GM12878 (cell line): ENCODE measurements at regions not wholly inside any gene's neighbourhood (a gene's known extent, or its start where the extent isn't known, plus 50 kb on each side); places are given as distances from the start of the nearest gene placed in this dataset.

Experiments
- ATAC-seq: fragments of 200-7000 bp; cut with Tn5 transposase; 3 replicates; pipeline ENCODE4 v1.9.1; 2020; ENCODE audit warnings: mild to moderate bottlenecking, moderate library complexity
- BruUV-seq: library from RNA; stranded (reverse); fragments of 400-500 nt; replicated peaks from 2 replicates; lab custom pipeline; 2021; lab: Mats Ljungman, UMichigan
- CTCF ChIA-PET: fragments of 300-600 bp; sonication (Branson Sonifier 250); formaldehyde crosslinking; extraction: SDS; loops from one replicate; lab custom pipeline; 2021; ENCODE audit warnings: inconsistent platforms; lab: Yijun Ruan, JAX
- POLR2A ChIA-PET: fragments of 350-600 bp; formaldehyde crosslinking; extraction: SDS; loops from one replicate; lab custom pipeline; 2021; ENCODE audit warnings: inconsistent platforms; lab: Charles Lee
- RAD21 ChIA-PET: fragments of 300-600 bp; sonication (Branson Sonifier 250); formaldehyde crosslinking; loops from one replicate; lab custom pipeline; 2023; ENCODE audit warnings: antibody characterized with exemption; ENCODE audit not compliant: unreplicated experiment; lab: Charles Lee
- SMC1A ChIA-PET: fragments of 300-600 bp; sonication (Branson Sonifier 250); formaldehyde crosslinking; loops from one replicate; lab custom pipeline; 2023; ENCODE audit not compliant: unreplicated experiment, uncharacterized antibody; lab: Charles Lee
- DNase-seq: peaks from one replicate; pipeline ENCODE4 v3.0.0-alpha.2; 2011; ENCODE audit warnings: low read depth, low spot score
- FAIRE-seq: peaks from 3 replicates; lab custom pipeline; 2011; peaks lifted over from hg19 to GRCh38; lab: Jason Lieb, UNC
- H2AFZ ChIP-seq: 2 replicates; pipeline ENCODE4 v1.6.0; 2011; ENCODE audit warnings: low read depth, low read length, control low read depth; ENCODE audit not compliant: control insufficient read depth
- H3K27ac ChIP-seq: 2 replicates; pipeline ENCODE4 v1.5.1; 2011; ENCODE audit warnings: control low read depth; ENCODE audit not compliant: control insufficient read depth, insufficient read depth
- H3K27me3 ChIP-seq, 2 experiments: replicated peaks in 1 of 2; 2 replicates each; pipeline versions ENCODE4 v1.6.0 to v1.6.1; 2011; ENCODE audit warnings: low read length in 1 of 2; ENCODE audit not compliant: control insufficient read depth in 2 of 2, insufficient read depth in 2 of 2
- H3K36me3 ChIP-seq, 2 experiments: 2 replicates each; pipeline ENCODE4 v1.5.1; 2011; ENCODE audit warnings: low read length in 1 of 2; ENCODE audit not compliant: control insufficient read depth in 2 of 2, insufficient read depth in 2 of 2
- H3K4me1 ChIP-seq: 2 replicates; pipeline ENCODE4 v1.6.1; 2011; ENCODE audit warnings: mild to moderate bottlenecking, low read length, moderate library complexity, mixed read lengths; ENCODE audit not compliant: control insufficient read depth, insufficient read depth
- H3K4me2 ChIP-seq: 2 replicates; pipeline ENCODE4 v1.6.0; 2011; ENCODE audit warnings: control low read depth; ENCODE audit not compliant: control insufficient read depth, insufficient read depth
- H3K4me3 ChIP-seq: fragments of 200-600 bp; sonication (generic); 2 replicates; pipeline ENCODE4 v1.5.1; 2016
- H3K79me2 ChIP-seq: 2 replicates; pipeline ENCODE4 v1.6.0; 2011; ENCODE audit warnings: low read length; ENCODE audit not compliant: control insufficient read depth, insufficient read depth
- H3K9ac ChIP-seq: 2 replicates; pipeline ENCODE4 v1.8.0; 2011; ENCODE audit warnings: low read length, control low read depth, mixed read lengths; ENCODE audit not compliant: control insufficient read depth, insufficient read depth
- H3K9me3 ChIP-seq: replicated peaks from 3 replicates; pipeline ENCODE4 v1.5.1; 2011; ENCODE audit warnings: mild to moderate bottlenecking, low read length; ENCODE audit not compliant: control insufficient read depth, insufficient read depth
- H4K20me1 ChIP-seq: 2 replicates; pipeline ENCODE4 v1.6.0; 2011; ENCODE audit not compliant: control insufficient read depth, insufficient read depth
- CHD4 ChIP-seq: fragments of 200-600 bp; sonication (generic); IDR thresholded peaks from 2 replicates; pipeline ENCODE4 v1.6.1; 2016; ENCODE audit warnings: mild to moderate bottlenecking
- CREM ChIP-seq: IDR thresholded peaks from 2 replicates; pipeline ENCODE4 v1.6.1; 2014; ENCODE audit warnings: antibody characterized with exemption, low read depth
- DPF2 ChIP-seq: fragments of 450-650 bp; IDR thresholded peaks from 2 replicates; pipeline ENCODE4 v1.6.1; 2017; ENCODE audit warnings: mild to moderate bottlenecking
- JUNB ChIP-seq: IDR thresholded peaks from 2 replicates; pipeline ENCODE4 v1.6.1; 2016; ENCODE audit warnings: antibody characterized with exemption, mild to moderate bottlenecking
- MTA3 ChIP-seq: IDR thresholded peaks from 2 replicates; pipeline ENCODE4 v1.6.1; 2012; ENCODE audit warnings: low read length, inconsistent platforms, borderline replicate concordance
- RB1 ChIP-seq: fragments of 450-650 bp; formaldehyde crosslinking; IDR thresholded peaks from 2 replicates; pipeline ENCODE4 v1.6.1; 2017; ENCODE audit warnings: mild to moderate bottlenecking, borderline replicate concordance
- SIX5 ChIP-seq: IDR thresholded peaks from 2 replicates; pipeline ENCODE4 v1.6.1; 2011; ENCODE audit warnings: mild to moderate bottlenecking, low read depth, low read length, moderate library complexity; ENCODE audit not compliant: severe bottlenecking
- SUPT20H ChIP-seq: IDR thresholded peaks from 2 replicates; pipeline ENCODE4 v1.6.1; 2011; ENCODE audit warnings: low read depth, mild to moderate bottlenecking, low read length, moderate library complexity, borderline replicate concordance; ENCODE audit not compliant: control insufficient read depth
- ZBTB4 ChIP-seq: fragments of 450-650 bp; formaldehyde crosslinking; IDR thresholded peaks from 2 replicates; pipeline ENCODE4 v1.4.0; 2022; ENCODE audit warnings: mild to moderate bottlenecking, moderate library complexity
- ZNF274 ChIP-seq: IDR thresholded peaks from one replicate; pipeline ENCODE4 v1.8.0; 2011; ENCODE audit not compliant: insufficient read length, insufficient read depth
- WGBS: methylation state at CpG from one replicate; pipeline ENCODE4 v1.1.6; 2016; ENCODE audit warnings: low lambda C conversion rate; ENCODE audit not compliant: insufficient replicate concordance, insufficient coverage; ENCODE audit errors: missing lambda C conversion rate; 5-methylcytosine and 5-hydroxymethylcytosine counted together
- in situ Hi-C: fragments of 300-500 bp; cut with MboI; formaldehyde crosslinking; loops from 9 replicates; pipeline ENCODE4 v1.14.3; 2018; ENCODE audit warnings: mixed read lengths
- intact Hi-C: fragments of 100-400 bp; cut with micrococcal nuclease; formaldehyde crosslinking; loops from one replicate; pipeline ENCODE4 v1.14.2; 2022; ENCODE audit not compliant: unreplicated experiment

- in situ Hi-C loops = no loop called here
- FAIRE-seq (no peak), DNase-seq (no peak), ATAC-seq (no peak)
- H3K4me2 ChIP-seq = no peak overlapping the region
- ChIA-PET POLR2A (no interaction called here), SMC1A (no interaction called here), CTCF (no interaction called here), RAD21 (no interaction called here)
- H3K36me3 ChIP-seq = no peaks in the 10 kb centered on the region
- 17% methylated on average over 5 of the region's 5 CpGs for WGBS
- no peaks in the 10 kb centered on the region for H4K20me1 ChIP-seq
- no peaks in the 10 kb centered on the region for H3K27me3 ChIP-seq
- intact Hi-C loops = no loop called here
- H3K4me3 ChIP-seq = no peak overlapping the region
- no TSS peak for BruUV-seq
- no peaks in the 10 kb centered on the region for H3K4me1 ChIP-seq
- H2AFZ ChIP-seq = no peak overlapping the region
- H3K9ac ChIP-seq = no peak overlapping the region
- no peak for TF ChIP-seq MTA3
- no peak for TF ChIP-seq JUNB
- TF ChIP-seq ZNF274 = no peak
- no peak for TF ChIP-seq ZBTB4 (CRISPR knock-in tag)
- no peak for TF ChIP-seq SIX5
- no peak for TF ChIP-seq SUPT20H
- no peak for TF ChIP-seq DPF2
- no peak for TF ChIP-seq CREM
- TF ChIP-seq CHD4 = no peak
- no peak for TF ChIP-seq RB1
- H3K9me3 ChIP-seq = no peaks in the 10 kb centered on the region; the same call in 2 of the 3 replicates
- H3K27ac ChIP-seq = no peak overlapping the region
- no peaks in the 10 kb centered on the region for H3K79me2 ChIP-seq
Measured at GRCh38 chr7:68472688-68473087, 1125.6 kb upstream of the AUTS2 start.
